KG1 (cell line): ENCODE measurements at regions not wholly inside any gene's neighbourhood (a gene's known extent, or its start where the extent isn't known, plus 50 kb on each side); places are given as distances from the start of the nearest gene placed in this dataset.
"Not testable (repeated sequence)": the region's sequence is repeated elsewhere in the genome, so short reads cannot be mapped to it uniquely, and the experiment has no call there.

Source experiments
- DNase-seq: peaks from one replicate; lab custom pipeline; 2025; lab: John Stamatoyannopoulos, UW

GRCh38 chr1:30378991-30379581 lies 344.3 kb downstream of the MATN1 start:
- DNase-seq = no peak

DNA sequence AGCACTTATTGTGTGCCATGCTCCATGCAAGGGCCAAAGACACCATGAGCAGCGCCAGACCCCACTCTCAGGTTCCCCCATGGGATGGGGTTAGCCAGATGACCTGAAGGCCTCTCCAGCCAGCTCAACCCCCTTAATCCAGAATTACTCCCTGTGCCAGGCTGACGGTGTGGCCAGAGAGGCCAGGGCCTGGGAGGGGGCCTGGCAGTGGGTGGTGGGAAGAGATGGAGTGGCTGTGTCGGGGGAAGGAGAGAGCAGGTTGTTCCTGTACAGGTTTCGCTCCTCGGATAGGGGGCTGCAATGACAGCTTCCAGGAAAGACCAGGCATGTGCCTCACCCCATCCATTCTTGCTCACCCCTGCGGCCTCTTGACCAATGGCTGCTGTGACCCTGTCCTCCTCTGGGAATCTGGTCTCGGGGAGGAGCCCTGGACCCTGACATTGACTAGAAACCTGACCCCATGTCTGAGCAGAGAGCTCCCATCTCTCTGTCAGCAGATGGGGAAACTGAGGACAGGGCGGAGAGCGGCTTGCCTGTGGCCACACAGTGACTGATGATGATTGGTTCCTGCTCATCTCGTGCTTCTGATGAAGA lies 345.3 kb downstream of the MATN1 start:
- DNase-seq = no peak

DNA sequence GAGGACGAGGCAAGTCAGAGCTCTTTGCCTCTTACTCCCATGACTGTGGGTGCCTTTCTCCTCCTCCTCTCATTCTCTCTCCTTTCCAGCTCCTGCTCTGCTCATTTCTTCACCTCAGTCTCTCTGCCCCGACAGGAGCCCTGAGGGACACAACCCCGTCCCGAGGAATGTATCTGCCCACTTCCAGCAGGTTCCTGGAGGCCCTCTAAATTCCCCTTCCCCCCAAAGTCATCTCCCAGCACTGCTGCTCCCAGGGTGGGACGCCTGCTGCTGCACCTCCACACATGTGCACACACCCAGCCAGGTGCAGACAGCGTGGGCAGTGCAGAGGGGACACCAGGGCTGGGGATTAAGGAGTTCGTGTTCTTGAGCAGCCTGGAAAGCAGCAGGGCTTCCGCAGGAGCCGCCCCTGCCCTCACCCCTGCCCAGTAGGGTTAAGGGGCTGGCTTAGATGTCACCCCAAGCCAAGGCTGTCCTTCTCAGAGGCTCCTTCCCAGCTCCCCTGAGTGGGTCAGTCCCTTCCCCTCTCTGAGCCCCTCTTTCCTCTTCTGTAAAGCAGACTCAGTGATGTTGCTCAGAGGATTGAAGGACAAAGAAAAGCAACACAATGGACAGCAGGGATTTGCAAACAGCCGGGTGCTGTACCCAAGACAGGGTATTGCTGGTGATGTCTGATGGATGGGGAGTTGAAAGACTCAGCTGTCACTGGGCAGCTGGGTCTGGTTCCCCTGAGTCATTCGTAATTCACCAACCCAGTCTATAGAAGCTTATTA lies 346.0 kb downstream of the MATN1 start:
- DNase-seq = no peak

GRCh38 chr1:30376054-30376697 lies 347.2 kb downstream of the MATN1 start:
- DNase-seq = no peak

DNA sequence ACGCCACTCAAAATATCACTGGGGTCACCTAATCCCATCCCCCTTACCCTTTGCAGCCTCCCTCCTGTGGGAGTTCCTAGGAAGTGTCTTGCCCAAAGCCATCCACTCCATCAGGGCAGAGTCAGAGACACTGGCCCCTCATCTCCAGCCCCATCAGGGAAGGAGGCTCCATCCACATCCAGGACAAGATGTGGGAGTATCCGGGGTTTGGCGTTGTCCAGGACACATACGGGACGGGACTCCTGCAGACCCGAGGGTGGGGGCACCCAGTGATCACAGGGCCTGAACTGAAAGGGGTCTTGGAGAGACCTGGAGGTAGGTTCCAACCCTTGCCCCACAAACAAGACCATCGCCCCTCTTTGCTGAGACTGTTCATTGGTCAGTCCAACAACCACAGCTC lies 348.2 kb downstream of the MATN1 start:
- DNase-seq = no peak

GRCh38 chr1:30374400-30375070 lies 348.9 kb downstream of the MATN1 start:
- no peak for DNase-seq

- no peak for DNase-seq
Observed at GRCh38 chr1:30373471-30374399, 349.6 kb downstream of the MATN1 start.

DNA sequence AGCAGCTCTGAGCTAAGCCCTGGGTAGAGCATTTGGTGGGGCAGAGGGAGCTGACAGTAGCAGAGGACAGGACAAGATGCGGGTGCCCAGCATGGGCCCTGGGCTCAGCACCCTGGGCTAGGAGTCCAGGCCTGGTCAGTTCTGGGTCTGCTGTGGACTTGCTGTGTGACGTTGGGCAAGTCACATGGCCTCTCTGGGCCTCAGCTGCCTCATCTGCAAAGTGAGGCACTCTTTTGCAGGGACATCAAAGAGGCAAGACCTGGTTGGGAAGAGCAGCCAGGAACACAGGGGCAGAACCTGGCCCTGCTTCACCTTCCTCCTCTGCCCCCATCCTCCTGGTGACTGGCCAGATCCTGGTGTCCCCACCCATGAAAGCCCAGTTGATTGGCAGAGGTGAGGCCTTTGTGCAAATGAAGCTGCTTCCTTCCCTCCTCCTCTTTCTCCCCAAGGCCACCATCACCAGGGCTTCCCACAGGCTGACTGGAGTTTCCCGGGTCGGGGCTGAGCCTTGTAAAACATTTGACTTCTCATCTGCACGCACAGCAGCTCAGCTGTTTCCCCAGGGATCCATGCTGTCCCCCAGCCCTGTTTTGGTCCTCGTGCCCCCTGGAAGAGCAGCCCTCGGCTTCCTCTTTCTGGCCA lies 350.5 kb downstream of the MATN1 start:
- DNase-seq = no peak

DNA sequence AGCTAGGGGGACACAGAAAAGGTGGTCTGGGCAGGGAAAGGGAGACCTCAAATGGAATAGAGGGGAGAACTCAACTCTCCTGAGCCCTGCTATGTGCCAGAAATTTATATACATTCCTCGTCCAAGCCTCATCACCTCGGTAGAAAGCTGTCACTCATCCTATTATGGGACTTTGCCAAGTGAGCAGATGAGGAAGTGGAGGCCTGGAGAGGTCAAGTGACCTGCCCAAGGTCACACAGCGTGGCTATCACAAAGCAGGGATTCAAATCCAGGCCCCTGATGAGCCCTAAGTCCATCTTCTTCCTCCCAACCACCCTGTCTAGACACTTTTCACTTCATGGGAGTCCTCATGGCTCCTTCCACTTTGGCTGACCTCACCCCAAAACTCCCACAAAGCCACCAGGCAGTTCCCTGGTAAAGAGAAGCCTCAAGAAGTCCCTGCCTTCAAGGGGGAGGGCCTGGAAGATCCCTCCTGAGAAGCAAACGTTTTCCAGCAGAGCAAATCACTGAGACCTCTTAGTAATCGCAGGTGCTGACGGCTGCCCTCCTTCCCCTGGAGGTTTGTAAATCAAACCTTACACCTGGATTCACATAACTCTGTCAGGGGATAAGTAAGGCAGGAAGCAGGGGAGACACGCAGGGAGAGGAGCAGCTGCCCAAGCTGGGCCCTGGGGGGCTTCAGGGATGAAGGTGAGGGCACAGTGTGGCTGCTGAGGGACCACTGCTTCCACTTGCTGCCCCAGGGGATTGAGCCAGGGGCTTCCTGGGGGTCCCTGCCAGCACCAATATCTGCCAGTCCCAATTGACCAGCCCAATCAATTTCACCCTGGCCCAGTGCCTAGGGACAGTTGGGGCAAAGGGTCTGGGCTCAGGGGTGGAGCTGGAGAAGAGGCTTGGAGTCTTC lies 351.2 kb downstream of the MATN1 start:
- no peak for DNase-seq

DNA sequence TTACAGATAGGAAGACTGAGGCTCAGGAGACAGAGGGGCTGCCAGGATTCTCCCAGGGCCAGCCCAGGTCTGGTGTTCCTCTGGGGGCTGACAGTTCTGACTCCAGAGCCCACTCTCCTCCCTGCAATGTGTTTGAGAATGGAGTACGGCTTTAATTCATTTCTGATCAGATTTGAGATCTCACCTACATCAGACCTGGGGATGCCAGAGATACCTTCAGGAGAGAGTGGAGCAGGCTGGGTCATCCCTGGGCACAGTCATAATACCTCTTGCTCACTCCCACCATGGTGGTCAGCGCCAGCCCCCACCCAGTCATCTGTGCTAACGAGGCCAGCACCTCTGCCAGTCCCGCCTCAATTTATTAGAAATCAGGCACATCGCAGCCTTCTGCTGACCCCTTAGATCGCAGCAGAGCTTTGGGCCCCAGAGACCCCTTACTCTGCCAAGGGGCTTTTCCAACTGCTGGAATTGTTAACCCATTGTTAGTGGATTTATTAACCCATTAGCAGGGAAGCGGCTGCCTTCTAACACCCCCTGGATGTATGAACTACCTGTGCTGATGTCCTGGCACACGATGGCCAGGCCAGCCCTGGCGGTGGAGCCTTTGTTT lies 352.1 kb downstream of the MATN1 start:
- DNase-seq = no peak

- no peak for DNase-seq
Observed at GRCh38 chr1:30368651-30369240, 354.6 kb downstream of the MATN1 start.

DNA sequence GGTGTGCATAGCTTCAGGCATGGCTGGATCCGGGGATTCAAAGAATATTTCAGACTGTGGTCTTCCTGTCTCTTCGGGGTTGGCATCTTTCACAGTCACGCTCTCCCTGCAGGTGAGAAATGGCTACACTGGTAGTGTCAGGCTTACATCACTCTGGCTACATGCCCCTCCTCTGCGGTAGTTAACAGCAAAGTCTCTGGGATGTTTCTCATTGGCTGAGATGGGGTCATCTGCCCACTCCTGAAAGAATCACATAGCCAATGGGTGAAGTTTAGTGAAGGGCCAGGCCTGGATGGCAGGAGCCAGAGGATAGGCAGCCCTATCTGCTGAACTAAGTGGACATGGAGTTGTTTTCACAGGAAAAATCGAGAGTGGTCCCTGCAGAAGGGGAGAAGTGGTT lies 356.5 kb downstream of the MATN1 start:
- no peak for DNase-seq

- no peak for DNase-seq
Observed at GRCh38 chr1:30366199-30366598, 357.2 kb downstream of the MATN1 start.

DNA sequence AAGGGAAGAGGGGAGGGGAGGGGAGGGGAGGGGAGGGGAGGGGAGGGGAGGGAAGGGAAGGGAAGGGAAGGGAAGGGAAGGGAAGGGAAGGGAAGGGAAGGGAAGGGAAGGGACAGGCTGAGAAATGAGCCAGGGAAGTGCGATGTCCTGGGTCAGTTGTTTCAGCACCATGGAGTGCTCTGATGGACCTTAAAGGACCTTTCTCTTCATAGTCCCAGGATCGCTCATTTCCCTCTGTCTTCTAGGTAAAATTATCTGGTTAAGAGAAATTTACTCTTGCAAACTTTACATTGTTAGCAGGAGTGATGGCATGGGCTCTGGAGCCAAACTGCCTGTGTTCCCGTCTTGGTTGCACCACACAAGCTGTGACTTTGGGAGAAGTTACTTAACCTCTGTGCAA lies 357.8 kb downstream of the MATN1 start:
- no peak for DNase-seq

DNA sequence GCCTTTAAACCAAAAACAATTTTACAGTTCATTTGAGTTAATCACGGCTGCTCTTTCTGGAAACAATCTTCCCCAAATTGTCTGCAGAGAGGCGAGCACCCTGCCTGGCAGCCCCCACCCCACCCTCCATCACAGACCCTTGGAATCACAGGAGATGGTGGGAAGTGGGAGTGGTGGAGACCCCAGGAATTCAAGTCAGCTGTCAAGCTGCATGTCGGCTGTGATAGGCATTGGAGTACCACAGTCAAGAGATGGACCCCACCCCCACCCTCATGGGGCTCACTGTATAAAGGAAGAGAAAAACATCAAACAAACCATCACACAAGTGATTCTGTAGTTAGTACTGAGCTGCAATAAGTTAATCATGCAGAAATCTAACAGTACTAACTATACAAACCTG lies 360.4 kb downstream of the MATN1 start:
- no peak for DNase-seq

DNA sequence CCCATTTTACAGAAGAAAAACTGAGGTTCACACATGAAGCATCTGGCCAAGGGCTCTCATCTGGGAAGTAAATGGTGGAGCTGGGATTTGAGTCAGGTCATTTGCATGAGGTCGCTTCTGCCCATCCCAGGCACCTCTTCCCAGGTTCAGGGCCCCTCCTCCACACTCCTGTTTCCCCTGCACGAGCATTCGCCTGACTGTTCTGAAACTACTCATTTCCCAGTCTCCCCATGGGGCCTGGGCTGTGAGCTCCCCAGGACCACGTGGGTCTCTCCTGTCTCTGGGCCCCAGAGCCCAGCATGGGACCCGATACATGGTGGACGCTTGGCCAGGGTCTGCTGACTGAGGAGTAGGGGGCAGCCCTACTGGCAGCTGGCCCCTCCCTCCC lies 360.8 kb downstream of the MATN1 start:
- no peak for DNase-seq

GRCh38 chr1:30361890-30362602 lies 361.3 kb downstream of the MATN1 start:
- DNase-seq = not testable (repeated sequence)

DNA sequence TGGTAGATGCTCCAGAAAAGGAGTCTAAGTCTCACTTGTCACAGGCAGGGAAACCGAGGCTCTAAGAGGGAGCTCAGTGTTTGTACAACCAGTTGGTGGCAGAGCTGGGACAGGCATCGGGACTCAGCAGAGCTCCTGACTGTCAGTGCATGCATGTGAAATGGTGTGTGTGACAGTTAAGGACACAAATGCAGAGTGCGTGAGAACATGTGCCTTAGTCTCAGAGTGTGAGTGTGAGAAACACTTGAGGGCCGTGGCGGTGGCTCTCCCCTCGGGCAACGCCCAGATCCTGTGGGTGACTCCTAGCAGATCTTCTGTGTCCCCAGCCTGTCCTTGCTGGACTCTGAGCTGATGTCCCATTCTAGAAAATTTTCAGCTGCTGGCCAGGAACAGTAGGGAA lies 362.6 kb downstream of the MATN1 start:
- DNase-seq = no peak
